K562 (cell line): ENCODE measurements at regions not wholly inside any gene's neighbourhood (a gene's known extent, or its start where the extent isn't known, plus 50 kb on each side); places are given as distances from the start of the nearest gene placed in this dataset.
A peak's percentile ranks its signal among the peaks of the same experiment; 100 is the strongest.

ENCODE experiments used
- CBX2 ChIP-seq: fragments of 200-600 bp; sonication (generic); IDR thresholded peaks from one replicate; pipeline ENCODE4 v1.6.1; 2012; ENCODE audit warnings: mild to moderate bottlenecking, low read length, inconsistent platforms; ENCODE audit not compliant: insufficient read depth, poor library complexity, severe bottlenecking
- FOXM1 ChIP-seq, 2 experiments: fragments of 450-650 bp in 1 of 2; sonication (generic) in 1 of 2; formaldehyde crosslinking in 1 of 2; IDR thresholded peaks; 2 replicates each; pipeline versions ENCODE4 v1.6.1 to v1.9.0; 2017 to 2022; ENCODE audit warnings: low read depth in 2 of 2, mild to moderate bottlenecking in 2 of 2, missing genetic modification reagents in 1 of 2, moderate library complexity in 1 of 2
- GABPA ChIP-seq: fragments of 200-800 bp; sonication (Bioruptor generic); conservative IDR thresholded peaks from 2 replicates; pipeline ENCODE4 v1.6.1; 2016; ENCODE audit warnings: low read depth, missing genetic modification characterization, missing compliant biosample characterization
- GATA2 ChIP-seq: sonication (generic); formaldehyde crosslinking; IDR thresholded peaks from 2 replicates; pipeline ENCODE4 v1.4.0; 2020; ENCODE audit warnings: mild to moderate bottlenecking, missing genetic modification reagents
- L3MBTL2 ChIP-seq: fragments of 450-650 bp; IDR thresholded peaks from 2 replicates; pipeline ENCODE4 v1.6.1; 2016; ENCODE audit warnings: mild to moderate bottlenecking, moderate library complexity
- MAX ChIP-seq: sonication (generic); formaldehyde crosslinking; IDR thresholded peaks from 2 replicates; pipeline ENCODE4 v1.9.0; 2022; ENCODE audit warnings: mild to moderate bottlenecking, missing genetic modification reagents
- NRF1 ChIP-seq, 2 experiments: fragments of 450-650 bp; IDR thresholded peaks in 1 of 2; conservative IDR thresholded peaks in 1 of 2; 2 replicates each; pipeline ENCODE4 v1.6.1; 2014; ENCODE audit warnings: mild to moderate bottlenecking in 2 of 2
- RCOR1 ChIP-seq, 2 experiments: IDR thresholded peaks; 2 replicates each; pipeline ENCODE4 v1.6.1; 2012; ENCODE audit warnings: low read depth in 2 of 2, low read length in 2 of 2, borderline replicate concordance in 1 of 2, improper control_type of control experiment in 1 of 2
- SPI1 ChIP-seq: IDR thresholded peaks from 2 replicates; pipeline ENCODE4 v1.6.1; 2011; ENCODE audit warnings: low read depth, low read length, control low read depth, borderline replicate concordance
- TAF7 ChIP-seq: fragments of 450-650 bp; IDR thresholded peaks from 2 replicates; pipeline ENCODE4 v1.6.1; 2016; ENCODE audit warnings: missing genetic modification characterization, missing compliant biosample characterization
- ZBTB11 ChIP-seq, 3 experiments: fragments of 200-800 bp in 1 of 3; fragments of 250-450 bp in 1 of 3; fragments of 450-650 bp in 1 of 3; sonication (Bioruptor Pico) in 1 of 3; sonication (Bioruptor generic) in 1 of 3; formaldehyde crosslinking in 1 of 3; IDR thresholded peaks; 2 replicates each; pipeline versions ENCODE4 v1.6.1 to v1.8.0; 2016 to 2022; ENCODE audit warnings: mild to moderate bottlenecking in 2 of 3, missing genetic modification characterization in 2 of 3, missing compliant biosample characterization in 1 of 3, moderate library complexity in 1 of 3
- ZBTB40 ChIP-seq, 2 experiments: fragments of 450-650 bp in 1 of 2; sonication (generic) in 1 of 2; formaldehyde crosslinking in 1 of 2; IDR thresholded peaks; 2 replicates each; pipeline versions ENCODE4 v1.7.1 to v1.9.0; 2016 to 2022; ENCODE audit warnings: inconsistent platforms in 1 of 2, mild to moderate bottlenecking in 1 of 2, missing genetic modification reagents in 1 of 2
- ZNF212 ChIP-seq: fragments of 450-650 bp; formaldehyde crosslinking; IDR thresholded peaks from 2 replicates; pipeline ENCODE4 v1.4.0; 2020; ENCODE audit warnings: mild to moderate bottlenecking
- ZNF384 ChIP-seq: IDR thresholded peaks from 2 replicates; pipeline ENCODE4 v1.6.1; 2012; ENCODE audit warnings: low read depth, low read length, improper control_type of control experiment

- peak; percentile 79 for TF ChIP-seq ZBTB40 (IDR thresholded peaks at IDR 0.05)
- TF ChIP-seq ZBTB40 (CRISPR knock-in tag; IDR thresholded peaks at IDR 0.05) = no peak
- TF ChIP-seq FOXM1 (IDR thresholded peaks at IDR 0.05; ENCODE audit: low read depth) = no peak
- no peak for TF ChIP-seq FOXM1 (CRISPR knock-in tag; IDR thresholded peaks at IDR 0.05; ENCODE audit: low read depth)
- no peak for TF ChIP-seq GATA2
- TF ChIP-seq ZNF212 (CRISPR knock-in tag) = no peak
- TF ChIP-seq L3MBTL2 = no peak
- no peak for TF ChIP-seq TAF7
- no peak for TF ChIP-seq RCOR1 (IDR thresholded peaks at IDR 0.05; ENCODE audit: borderline replicate concordance in 1 of 2, low read depth in 2 of 2, low read length in 2 of 2)
- no peak for TF ChIP-seq CBX2
- TF ChIP-seq MAX (CRISPR knock-in tag) = no peak
- TF ChIP-seq ZNF384 = no peak
- TF ChIP-seq NRF1 (conservative IDR thresholded peaks at IDR 0.05 in 1 of 2, IDR thresholded peaks at IDR 0.05 in 1 of 2) = peak; percentile 13 to 36; a peak in 1 of 4 replicates
- peak in 1 of 3 experiments; percentile 75; a peak in 2 of 6 replicates for TF ChIP-seq ZBTB11 (CRISPR knock-in tag; IDR thresholded peaks at IDR 0.05)
- TF ChIP-seq GABPA (tag) = peak; percentile 71
- TF ChIP-seq SPI1 = peak; percentile 89
These were observed 108.9 kb upstream of the PLEKHG7 start (continued) for GRCh38 chr12:92593734-92594402.
